H1 (cell line): ENCODE measurements at regions not wholly inside any gene's neighbourhood (a gene's known extent, or its start where the extent isn't known, plus 50 kb on each side); places are given as distances from the start of the nearest gene placed in this dataset.

Experiments used
- CTCF ChIA-PET: fragments of 300-600 bp; sonication (Branson Sonifier 250); formaldehyde crosslinking; loops from one replicate; lab custom pipeline; 2021; ENCODE audit not compliant: partially characterized antibody; lab: Charles Lee
- POLR2A ChIA-PET: fragments of 300-600 bp; sonication (Branson Sonifier 250); formaldehyde crosslinking; loops from one replicate; lab custom pipeline; 2021; ENCODE audit warnings: inconsistent platforms; ENCODE audit not compliant: partially characterized antibody; lab: Charles Lee
- DNase-seq, 2 experiments: peaks; one replicate each; pipeline versions ENCODE4 v3.0.0 to v3.0.0-alpha.2; 2010 to 2022; ENCODE audit warnings: low spot score in 2 of 2, low read depth in 1 of 2, mixed read lengths in 1 of 2
- FAIRE-seq: peaks from 2 replicates; lab custom pipeline; 2011; peaks lifted over from hg19 to GRCh38; lab: Jason Lieb, UNC
- H2AFZ ChIP-seq: 2 replicates; pipeline ENCODE4 v1.8.1; 2012; ENCODE audit warnings: low read length, inconsistent platforms
- H2AK5ac ChIP-seq: 2 replicates; pipeline ENCODE4 v1.6.1; 2013; ENCODE audit warnings: low read depth, low read length
- H2BK120ac ChIP-seq: replicated peaks from 2 replicates; pipeline ENCODE3; 2013; ENCODE audit warnings: low read depth, low read length, inconsistent platforms
- H2BK12ac ChIP-seq: 2 replicates; pipeline ENCODE4 v1.6.1; 2013; ENCODE audit warnings: low read depth, low read length
- H2BK15ac ChIP-seq: 2 replicates; pipeline ENCODE4 v1.6.1; 2013; ENCODE audit warnings: low read length
- H2BK20ac ChIP-seq: 2 replicates; pipeline ENCODE4 v1.6.1; 2013; ENCODE audit warnings: low read length
- H2BK5ac ChIP-seq: 2 replicates; pipeline ENCODE4 v1.6.1; 2013; ENCODE audit warnings: low read depth, low read length
- H3K14ac ChIP-seq: 2 replicates; pipeline ENCODE4 v1.6.1; 2013; ENCODE audit warnings: inconsistent platforms; ENCODE audit not compliant: insufficient read length
- H3K18ac ChIP-seq: 2 replicates; pipeline ENCODE4 v1.6.1; 2013; ENCODE audit warnings: low read length; ENCODE audit errors: extremely low read depth
- H3K23ac ChIP-seq: 2 replicates; pipeline ENCODE4 v1.6.1; 2013; ENCODE audit warnings: inconsistent platforms; ENCODE audit not compliant: insufficient read length
- H3K23me2 ChIP-seq: 2 replicates; pipeline ENCODE4 v1.6.1; 2013; ENCODE audit warnings: low read depth, low read length
- H3K27ac ChIP-seq: 2 replicates; pipeline ENCODE4 v1.6.1; 2011; ENCODE audit warnings: low read depth, low read length, inconsistent platforms
- H3K27me3 ChIP-seq, 4 experiments: replicated peaks in 1 of 4; 1 replicate in 1 of 4; 2 replicates in 3 of 4; pipeline versions ENCODE4 v1.6.1 to v1.8.1; 2011 to 2013; ENCODE audit warnings: low read length in 3 of 4, mild to moderate bottlenecking in 3 of 4, inconsistent platforms in 2 of 4, mixed read lengths in 2 of 4, moderate library complexity in 1 of 4; ENCODE audit not compliant: control insufficient read depth in 3 of 4, insufficient read depth in 3 of 4; ENCODE audit errors: extremely low read depth in 1 of 4
- H3K36me3 ChIP-seq, 4 experiments: 2 replicates each; pipeline versions ENCODE4 v1.6.1 to v1.8.1; 2011 to 2013; ENCODE audit warnings: mild to moderate bottlenecking in 4 of 4, low read length in 3 of 4, moderate library complexity in 2 of 4, control low read depth in 1 of 4, inconsistent platforms in 1 of 4; ENCODE audit not compliant: insufficient read depth in 4 of 4, control insufficient read depth in 2 of 4
- H3K4ac ChIP-seq: replicated peaks from 2 replicates; pipeline ENCODE3; 2013; ENCODE audit warnings: low read length, low read depth, mixed read lengths, inconsistent platforms; ENCODE audit not compliant: insufficient read length
- H3K4me1 ChIP-seq, 4 experiments: replicated peaks in 1 of 4; 1 replicate in 1 of 4; 2 replicates in 3 of 4; pipeline versions ENCODE4 v1.6.1 to v1.8.1; 2011 to 2013; ENCODE audit warnings: low read length in 3 of 4, inconsistent platforms in 2 of 4, mixed read lengths in 1 of 4; ENCODE audit not compliant: insufficient read depth in 4 of 4, control insufficient read depth in 3 of 4
- H3K4me2 ChIP-seq, 2 experiments: 2 replicates each; pipeline versions ENCODE4 v1.6.1 to v1.8.1; 2011 to 2013; ENCODE audit warnings: low read depth in 2 of 2, low read length in 2 of 2, control low read depth in 1 of 2, inconsistent platforms in 1 of 2, mild to moderate bottlenecking in 1 of 2; ENCODE audit not compliant: insufficient read depth in 1 of 2
- H3K4me3 ChIP-seq, 4 experiments: fragments of 200-600, 300-600 bp in 1 of 4; sonication (generic), shearing (Covaris generic), sonication (Bioruptor Twin) in 1 of 4; 2 replicates each; pipeline versions ENCODE4 v1.5.1 to v1.8.1; 2011 to 2016; ENCODE audit warnings: low read length in 4 of 4, low read depth in 3 of 4, control low read depth in 2 of 4, inconsistent platforms in 2 of 4, mild to moderate bottlenecking in 2 of 4, mixed read lengths in 1 of 4, moderate library complexity in 1 of 4; ENCODE audit not compliant: insufficient read depth in 2 of 4; ENCODE audit errors: extremely low read depth in 1 of 4
- H3K56ac ChIP-seq: replicated peaks from 2 replicates; pipeline ENCODE3; 2013; ENCODE audit warnings: low read depth, mild to moderate bottlenecking, mixed read lengths, low read length, inconsistent platforms; ENCODE audit not compliant: insufficient read length
- H3K79me1 ChIP-seq: 2 replicates; pipeline ENCODE4 v1.6.1; 2013; ENCODE audit warnings: low read depth, low read length, control low read depth
- H3K79me2 ChIP-seq, 2 experiments: 2 replicates each; pipeline versions ENCODE4 v1.6.1 to v1.8.1; 2012 to 2013; ENCODE audit warnings: low read length in 2 of 2, mild to moderate bottlenecking in 2 of 2, inconsistent platforms in 1 of 2; ENCODE audit not compliant: insufficient read depth in 2 of 2, control insufficient read depth in 1 of 2
- H3K9ac ChIP-seq, 4 experiments: replicated peaks in 1 of 4; 1 replicate in 1 of 4; 2 replicates in 3 of 4; pipeline versions ENCODE4 v1.6.1 to v1.8.1; 2011 to 2013; ENCODE audit warnings: low read depth in 3 of 4, low read length in 3 of 4, control low read depth in 2 of 4, mild to moderate bottlenecking in 2 of 4, moderate library complexity in 2 of 4, inconsistent platforms in 1 of 4; ENCODE audit errors: extremely low read depth in 1 of 4
- H3K9me3 ChIP-seq, 2 experiments: 2 replicates each; pipeline versions ENCODE4 v1.6.1 to v1.8.1; 2012 to 2013; ENCODE audit warnings: mild to moderate bottlenecking in 2 of 2, moderate library complexity in 2 of 2, control low read depth in 1 of 2, inconsistent platforms in 1 of 2, low read depth in 1 of 2, low read length in 1 of 2, mixed read lengths in 1 of 2; ENCODE audit not compliant: insufficient read depth in 2 of 2
- H4K20me1 ChIP-seq, 2 experiments: replicated peaks in 1 of 2; 2 replicates each; pipeline versions ENCODE3 to v1.8.1; 2011 to 2013; ENCODE audit warnings: inconsistent platforms in 2 of 2, low read length in 2 of 2, mild to moderate bottlenecking in 1 of 2; ENCODE audit not compliant: insufficient read depth in 2 of 2, control insufficient read depth in 1 of 2
- H4K5ac ChIP-seq: 2 replicates; pipeline ENCODE4 v1.6.1; 2013; ENCODE audit warnings: low read length, low read depth, mixed read lengths, inconsistent platforms; ENCODE audit not compliant: insufficient read length
- H4K8ac ChIP-seq: 2 replicates; pipeline ENCODE4 v1.8.0; 2013; ENCODE audit warnings: mild to moderate bottlenecking, moderate library complexity, low read length, inconsistent platforms; ENCODE audit not compliant: insufficient read depth; ENCODE audit errors: extremely low read depth
- H4K91ac ChIP-seq: replicated peaks from 2 replicates; pipeline ENCODE3; 2013; ENCODE audit warnings: low read length, mixed read lengths, inconsistent platforms; ENCODE audit not compliant: insufficient read length
- BCL11A ChIP-seq, 2 experiments: IDR thresholded peaks; one replicate each; pipeline ENCODE4 v1.6.1; 2011; ENCODE audit warnings: low read depth in 2 of 2, low read length in 2 of 2, mild to moderate bottlenecking in 2 of 2
- CHD1 ChIP-seq: IDR thresholded peaks from 2 replicates; pipeline ENCODE4 v1.6.1; 2012; ENCODE audit warnings: low read depth, low read length, improper control_type of control experiment
- CREB1 ChIP-seq: IDR thresholded peaks from 2 replicates; pipeline ENCODE4 v1.6.1; 2012; ENCODE audit warnings: inconsistent platforms
- HDAC6 ChIP-seq: IDR thresholded peaks from one replicate; pipeline ENCODE4 v1.7.1; 2012; ENCODE audit warnings: low read depth, mild to moderate bottlenecking, inconsistent platforms, low read length, moderate library complexity
- TEAD4 ChIP-seq: IDR thresholded peaks from 2 replicates; pipeline ENCODE4 v1.6.1; 2012; ENCODE audit warnings: low read depth, low read length, inconsistent platforms, mixed read lengths
- WGBS, 2 experiments: shearing (Covaris generic) in 1 of 2; methylation state at CpG; one replicate each; pipeline versions ENCODE4 v1.1.6 to v1.1.7; 2013 to 2015; ENCODE audit warnings: low lambda C conversion rate in 2 of 2, mixed read lengths in 2 of 2, inconsistent platforms in 1 of 2, low coverage in 1 of 2, missing lambda C conversion rate in 1 of 2; ENCODE audit not compliant: insufficient replicate concordance in 2 of 2, insufficient coverage in 1 of 2, insufficient read length in 1 of 2; ENCODE audit errors: extremely low coverage in 1 of 2, missing lambda C conversion rate in 1 of 2; 5-methylcytosine and 5-hydroxymethylcytosine counted together

- Histone ChIP-seq H4K5ac (no peak overlapping the region), H2AK5ac (no peak overlapping the region), H3K9me3 (no peaks in the 10 kb centered on the region), H3K56ac (no peak overlapping the region), H3K79me2 (no peaks in the 10 kb centered on the region), H4K8ac (no peak overlapping the region), H3K27me3 (no peaks in the 10 kb centered on the region), H3K4ac (no peak overlapping the region), H3K14ac (no peak overlapping the region), H2BK120ac (no peak overlapping the region), H3K23ac (no peak overlapping the region), H3K4me2 (no peak overlapping the region), H3K23me2 (no peaks in the 10 kb centered on the region; the same call in 1 of the 2 replicates), H3K36me3 (no peaks in the 10 kb centered on the region), H2BK20ac (no peak overlapping the region), H3K4me1 (peaks cover 3 to 13% (median 7%) of the 10 kb centered on the region in 4 experiments; a peak in 5 of 7 replicates), H3K18ac (no peak overlapping the region), H2BK15ac (no peak overlapping the region), H3K4me3 (no peak overlapping the region), H2AFZ (no peak overlapping the region), H3K9ac (no peak overlapping the region), H2BK5ac (no peak overlapping the region), H2BK12ac (no peak overlapping the region), H3K79me1 (no peaks in the 10 kb centered on the region), H4K91ac (no peak overlapping the region), H4K20me1 (no peaks in the 10 kb centered on the region), H3K27ac (no peak overlapping the region)
- no peak for TF ChIP-seq CREB1
- no peak for TF ChIP-seq BCL11A (IDR thresholded peaks at IDR 0.05; ENCODE audit: low read depth in 2 of 2, low read length in 2 of 2)
- no peak for TF ChIP-seq HDAC6
- no peak for TF ChIP-seq CHD1
- TF ChIP-seq TEAD4 = no peak
- WGBS, 2 experiments = 88% methylated on average over 1 of the region's 1 CpG; no CpG with 5 or more reads in 1 of the 2 experiments
- ChIA-PET CTCF (no interaction called here), POLR2A (no interaction called here)
- no peak for DNase-seq
- FAIRE-seq = no peak
These were observed 75.7 kb upstream of the RAB4A start for GRCh38 chr1:229195246-229195645.
